SK-N-SH (cell line): ENCODE measurements at regions not wholly inside any gene's neighbourhood (a gene's known extent, or its start where the extent isn't known, plus 50 kb on each side); places are given as distances from the start of the nearest gene placed in this dataset.

Experiments used
- CTCF ChIA-PET: fragments of 300-600, 350-600 bp; formaldehyde crosslinking; extraction: SDS; loops from one replicate; lab custom pipeline; 2021; lab: Yijun Ruan, JAX
- POLR2A ChIA-PET: fragments of 350-600 bp; sonication (Branson Sonifier 250); formaldehyde crosslinking; extraction: SDS; loops from one replicate; lab custom pipeline; 2020; ENCODE audit warnings: antibody characterized with exemption, inconsistent platforms; lab: Yijun Ruan, JAX
- DNase-seq: peaks from one replicate; pipeline ENCODE4 v3.0.0; 2012
- H2AFZ ChIP-seq: fragments of 200-600 bp; sonication (generic); 2 replicates; pipeline ENCODE4 v1.8.1; 2016; ENCODE audit warnings: antibody characterized with exemption, mild to moderate bottlenecking, low read depth
- H3F3A ChIP-seq: fragments of 200-600 bp; sonication (generic); replicated peaks from 2 replicates; pipeline ENCODE3; 2016; ENCODE audit warnings: antibody characterized with exemption, mild to moderate bottlenecking; ENCODE audit not compliant: insufficient read depth
- H3K27ac ChIP-seq, 2 experiments: fragments of 200-500 bp in 1 of 2; fragments of 200-600 bp in 1 of 2; sonication (Bioruptor generic) in 1 of 2; sonication (generic), shearing (Covaris generic) in 1 of 2; 2 replicates each; pipeline versions ENCODE4 v1.5.1 to v1.6.1; 2014 to 2016; ENCODE audit warnings: low read depth in 2 of 2, inconsistent platforms in 1 of 2, low read length in 1 of 2, mild to moderate bottlenecking in 1 of 2, mixed read lengths in 1 of 2
- H3K27me3 ChIP-seq: fragments of 200-600 bp; sonication (generic), shearing (Covaris generic); 2 replicates; pipeline ENCODE4 v1.6.1; 2016; ENCODE audit warnings: mixed run types; ENCODE audit not compliant: insufficient read depth
- H3K36me3 ChIP-seq, 2 experiments: fragments of 200-500 bp in 1 of 2; fragments of 200-600 bp in 1 of 2; sonication (Bioruptor generic) in 1 of 2; sonication (generic) in 1 of 2; replicated peaks in 1 of 2; 2 replicates each; pipeline versions ENCODE3 to v1.5.1; 2014 to 2016; ENCODE audit warnings: low read length in 1 of 2, mild to moderate bottlenecking in 1 of 2; ENCODE audit not compliant: insufficient read depth in 2 of 2, control insufficient read depth in 1 of 2
- H3K4me1 ChIP-seq, 2 experiments: fragments of 200-500 bp in 1 of 2; fragments of 200-600 bp in 1 of 2; sonication (Bioruptor generic) in 1 of 2; sonication (generic), shearing (Covaris generic) in 1 of 2; 2 replicates each; pipeline versions ENCODE4 v1.5.1 to v1.6.1; 2014 to 2016; ENCODE audit warnings: low read depth in 1 of 2, low read length in 1 of 2, mixed run types in 1 of 2; ENCODE audit not compliant: insufficient read depth in 2 of 2, control insufficient read depth in 1 of 2
- H3K4me2 ChIP-seq: fragments of 200-600 bp; sonication (generic), shearing (Covaris generic); 2 replicates; pipeline ENCODE4 v1.6.1; 2017; ENCODE audit warnings: mixed run types
- H3K4me3 ChIP-seq, 2 experiments: fragments of 200-500 bp in 1 of 2; fragments of 200-600 bp in 1 of 2; sonication (Bioruptor generic) in 1 of 2; sonication (generic), shearing (Covaris generic) in 1 of 2; 2 replicates each; pipeline versions ENCODE4 v1.5.1 to v1.8.1; 2014 to 2016; ENCODE audit warnings: low read depth in 2 of 2, inconsistent platforms in 1 of 2, low read length in 1 of 2, mild to moderate bottlenecking in 1 of 2, mixed read lengths in 1 of 2, moderate library complexity in 1 of 2
- H3K79me2 ChIP-seq: fragments of 200-600 bp; sonication (generic); 2 replicates; pipeline ENCODE4 v1.8.1; 2017; ENCODE audit warnings: mild to moderate bottlenecking; ENCODE audit not compliant: insufficient read depth
- H3K9ac ChIP-seq: fragments of 200-600 bp; sonication (generic); 2 replicates; pipeline ENCODE4 v1.6.1; 2017; ENCODE audit warnings: mixed run types
- H3K9me2 ChIP-seq: fragments of 200-600 bp; sonication (generic); 2 replicates; pipeline ENCODE4 v1.6.1; 2017; ENCODE audit warnings: mixed run types
- H3K9me3 ChIP-seq: fragments of 200-600 bp; sonication (generic); 2 replicates; pipeline ENCODE4 v1.6.1; 2017; ENCODE audit warnings: mixed run types, mild to moderate bottlenecking, moderate library complexity
- H4K20me1 ChIP-seq: fragments of 200-600 bp; sonication (generic); 2 replicates; pipeline ENCODE4 v1.6.1; 2017; ENCODE audit warnings: mild to moderate bottlenecking, mixed run types; ENCODE audit not compliant: insufficient read depth
- CHD2 ChIP-seq: fragments of 150-350 bp; IDR thresholded peaks from 2 replicates; pipeline ENCODE4 v1.6.1; 2018; ENCODE audit warnings: low read length; ENCODE audit not compliant: partially characterized antibody
- ELF1 ChIP-seq: IDR thresholded peaks from 2 replicates; pipeline ENCODE4 v1.4.0; 2012
- EP300 ChIP-seq, 2 experiments: IDR thresholded peaks; 2 replicates each; pipeline versions ENCODE4 v1.4.0 to v1.6.1; 2012; ENCODE audit warnings: borderline replicate concordance in 1 of 2, low read depth in 1 of 2, low read length in 1 of 2
- EZH2phosphoT487 ChIP-seq: fragments of 200-600 bp; sonication (generic); IDR thresholded peaks from 2 replicates; pipeline ENCODE4 v1.6.1; 2017; ENCODE audit warnings: low read depth, mixed run types, mild to moderate bottlenecking, antibody characterized with exemption, moderate library complexity, borderline replicate concordance
- FOXJ3 ChIP-seq: sonication (generic); formaldehyde crosslinking; IDR thresholded peaks from 2 replicates; pipeline ENCODE4 v1.5.1; 2020; ENCODE audit warnings: mild to moderate bottlenecking, missing genetic modification reagents
- FOXM1 ChIP-seq: IDR thresholded peaks from 2 replicates; pipeline ENCODE4 v1.4.0; 2012; ENCODE audit warnings: low read depth, mild to moderate bottlenecking
- GABPA ChIP-seq: IDR thresholded peaks from 2 replicates; pipeline ENCODE4 v1.4.0; 2012; ENCODE audit warnings: low read depth, mild to moderate bottlenecking
- GATA2 ChIP-seq: sonication (generic); formaldehyde crosslinking; IDR thresholded peaks from 2 replicates; pipeline ENCODE4 v1.5.0; 2020; ENCODE audit warnings: mild to moderate bottlenecking, missing genetic modification reagents
- JUND ChIP-seq: IDR thresholded peaks from 2 replicates; pipeline ENCODE4 v1.4.0; 2012
- MEF2A ChIP-seq: IDR thresholded peaks from 2 replicates; pipeline ENCODE4 v1.4.0; 2012; ENCODE audit warnings: low read depth, borderline replicate concordance
- MXI1 ChIP-seq: IDR thresholded peaks from 2 replicates; pipeline ENCODE4 v1.6.1; 2012; ENCODE audit warnings: mild to moderate bottlenecking, low read depth, low read length, improper control_type of control experiment
- NFIC ChIP-seq: IDR thresholded peaks from 2 replicates; pipeline ENCODE4 v1.4.0; 2012; ENCODE audit warnings: borderline replicate concordance
- NRF1 ChIP-seq: IDR thresholded peaks from 2 replicates; pipeline ENCODE4 v1.6.1; 2012; ENCODE audit warnings: low read depth, mild to moderate bottlenecking, low read length
- POLR2AphosphoS5 ChIP-seq: IDR thresholded peaks from 2 replicates; pipeline ENCODE4 v1.6.1; 2012; ENCODE audit warnings: low read depth, low read length
- RCOR1 ChIP-seq: fragments of 150-350 bp; IDR thresholded peaks from 2 replicates; pipeline ENCODE4 v1.6.1; 2017; ENCODE audit warnings: antibody characterized with exemption, low read length
- RFX5 ChIP-seq: IDR thresholded peaks from 2 replicates; pipeline ENCODE4 v1.6.1; 2012; ENCODE audit warnings: mild to moderate bottlenecking, improper control_type of control experiment, low read length
- RXRA ChIP-seq: IDR thresholded peaks from 2 replicates; pipeline ENCODE4 v1.4.0; 2012; ENCODE audit warnings: low read depth, mild to moderate bottlenecking, borderline replicate concordance
- SIN3A ChIP-seq: IDR thresholded peaks from 2 replicates; pipeline ENCODE4 v1.6.1; 2012; ENCODE audit warnings: low read depth, mild to moderate bottlenecking, low read length, moderate library complexity, borderline replicate concordance
- SMC3 ChIP-seq: IDR thresholded peaks from 2 replicates; pipeline ENCODE4 v1.6.1; 2012; ENCODE audit warnings: low read depth, low read length, improper control_type of control experiment
- TCF12 ChIP-seq: IDR thresholded peaks from 2 replicates; pipeline ENCODE4 v1.4.0; 2012
- TEAD4 ChIP-seq: IDR thresholded peaks from 2 replicates; pipeline ENCODE4 v1.4.0; 2012; ENCODE audit warnings: mild to moderate bottlenecking, borderline replicate concordance; ENCODE audit not compliant: insufficient read depth
- YY1 ChIP-seq: IDR thresholded peaks from 2 replicates; pipeline ENCODE4 v1.4.0; 2012; ENCODE audit warnings: low read depth, mild to moderate bottlenecking
- ZBTB33 ChIP-seq: IDR thresholded peaks from 2 replicates; pipeline ENCODE4 v1.4.0; 2012; ENCODE audit warnings: low read depth, borderline replicate concordance
- WGBS: methylation state at CpG from one replicate; pipeline ENCODE4 v1.1.6; 2017; ENCODE audit warnings: low lambda C conversion rate; 5-methylcytosine and 5-hydroxymethylcytosine counted together
- TF ChIP-seq, protein P1 (sequence below): IDR thresholded peaks from 2 replicates; pipeline ENCODE4 v1.4.0; 2012; ENCODE audit warnings: low read depth
- TF ChIP-seq, protein P2 (sequence below): fragments of 200-600 bp; sonication (generic); IDR thresholded peaks from 2 replicates; pipeline ENCODE4 v1.6.1; 2017; ENCODE audit warnings: antibody characterized with exemption, mild to moderate bottlenecking, moderate library complexity
- TF ChIP-seq, protein P3 (sequence below): IDR thresholded peaks from 2 replicates; pipeline ENCODE4; 2012
- TF ChIP-seq, protein P4 (sequence below): fragments of 150-350 bp; IDR thresholded peaks from 2 replicates; pipeline ENCODE4 v1.6.1; 2017; ENCODE audit warnings: antibody characterized with exemption, low read length, low read depth, borderline replicate concordance

GRCh38 chr7:12756821-12757220 lies 69.4 kb downstream of the ARL4A start (continued):
- TF ChIP-seq YY1: no peak
- TF ChIP-seq, protein P1, sequence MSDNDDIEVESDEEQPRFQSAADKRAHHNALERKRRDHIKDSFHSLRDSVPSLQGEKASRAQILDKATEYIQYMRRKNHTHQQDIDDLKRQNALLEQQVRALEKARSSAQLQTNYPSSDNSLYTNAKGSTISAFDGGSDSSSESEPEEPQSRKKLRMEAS: no peak
- no peak for TF ChIP-seq JUND
- no peak for TF ChIP-seq TEAD4
- TF ChIP-seq, protein P2, sequence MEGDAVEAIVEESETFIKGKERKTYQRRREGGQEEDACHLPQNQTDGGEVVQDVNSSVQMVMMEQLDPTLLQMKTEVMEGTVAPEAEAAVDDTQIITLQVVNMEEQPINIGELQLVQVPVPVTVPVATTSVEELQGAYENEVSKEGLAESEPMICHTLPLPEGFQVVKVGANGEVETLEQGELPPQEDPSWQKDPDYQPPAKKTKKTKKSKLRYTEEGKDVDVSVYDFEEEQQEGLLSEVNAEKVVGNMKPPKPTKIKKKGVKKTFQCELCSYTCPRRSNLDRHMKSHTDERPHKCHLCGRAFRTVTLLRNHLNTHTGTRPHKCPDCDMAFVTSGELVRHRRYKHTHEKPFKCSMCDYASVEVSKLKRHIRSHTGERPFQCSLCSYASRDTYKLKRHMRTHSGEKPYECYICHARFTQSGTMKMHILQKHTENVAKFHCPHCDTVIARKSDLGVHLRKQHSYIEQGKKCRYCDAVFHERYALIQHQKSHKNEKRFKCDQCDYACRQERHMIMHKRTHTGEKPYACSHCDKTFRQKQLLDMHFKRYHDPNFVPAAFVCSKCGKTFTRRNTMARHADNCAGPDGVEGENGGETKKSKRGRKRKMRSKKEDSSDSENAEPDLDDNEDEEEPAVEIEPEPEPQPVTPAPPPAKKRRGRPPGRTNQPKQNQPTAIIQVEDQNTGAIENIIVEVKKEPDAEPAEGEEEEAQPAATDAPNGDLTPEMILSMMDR: no peak
- TF ChIP-seq POLR2AphosphoS5: no peak
- TF ChIP-seq SIN3A: no peak

GRCh38 chr7:12757443-12757842 lies 70.0 kb downstream of the ARL4A start:
- Histone ChIP-seq H3K4me1 (no peaks in the 10 kb centered on the region), H3K9me2 (no peaks in the 10 kb centered on the region), H3K27ac (peak overlapping the region in 1 of 2 experiments; percentile 46; a peak in 2 of 4 replicates), H3K4me2 (no peak overlapping the region; the same call in 1 of the 2 replicates), H4K20me1 (no peaks in the 10 kb centered on the region), H3K9ac (no peak overlapping the region), H3F3A (peaks cover 12% of the 10 kb centered on the region), H3K36me3 (no peaks in the 10 kb centered on the region), H3K27me3 (no peaks in the 10 kb centered on the region), H3K79me2 (no peaks in the 10 kb centered on the region), H3K4me3 (no peak overlapping the region), H3K9me3 (no peaks in the 10 kb centered on the region), H2AFZ (0 out of 2 replicates have a peak overlapping the region, but pooled peaks have one; percentile 34)
- POLR2A ChIA-PET: no interaction called here
- no peak for DNase-seq
- CTCF ChIA-PET: no interaction called here
- WGBS: 7% methylated on average over 3 of the region's 3 CpGs
- no peak for TF ChIP-seq EZH2phosphoT487
- no peak for TF ChIP-seq SIN3A
- no peak for TF ChIP-seq YY1
- peak; percentile 57 for TF ChIP-seq TCF12
- TF ChIP-seq TEAD4: no peak
- no peak for TF ChIP-seq EP300 (IDR thresholded peaks at IDR 0.05; ENCODE audit: borderline replicate concordance in 1 of 2, low read depth in 1 of 2, low read length in 1 of 2)
- no peak for TF ChIP-seq FOXM1
- no peak for TF ChIP-seq GATA2 (CRISPR knock-in tag)
- TF ChIP-seq NRF1: no peak
- TF ChIP-seq RXRA: no peak
- TF ChIP-seq GABPA: no peak
- no peak for TF ChIP-seq RCOR1
- TF ChIP-seq SMC3: no peak
- TF ChIP-seq, protein P3, sequence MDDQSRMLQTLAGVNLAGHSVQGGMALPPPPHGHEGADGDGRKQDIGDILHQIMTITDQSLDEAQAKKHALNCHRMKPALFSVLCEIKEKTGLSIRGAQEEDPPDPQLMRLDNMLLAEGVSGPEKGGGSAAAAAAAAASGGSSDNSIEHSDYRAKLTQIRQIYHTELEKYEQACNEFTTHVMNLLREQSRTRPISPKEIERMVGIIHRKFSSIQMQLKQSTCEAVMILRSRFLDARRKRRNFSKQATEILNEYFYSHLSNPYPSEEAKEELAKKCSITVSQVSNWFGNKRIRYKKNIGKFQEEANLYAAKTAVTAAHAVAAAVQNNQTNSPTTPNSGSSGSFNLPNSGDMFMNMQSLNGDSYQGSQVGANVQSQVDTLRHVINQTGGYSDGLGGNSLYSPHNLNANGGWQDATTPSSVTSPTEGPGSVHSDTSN: peak; percentile 4; the same call in 1 of the 2 replicates
- TF ChIP-seq MEF2A: no peak
- no peak for TF ChIP-seq RFX5
- no peak; the same call in 1 of the 2 replicates for TF ChIP-seq NFIC
- TF ChIP-seq, protein P4, sequence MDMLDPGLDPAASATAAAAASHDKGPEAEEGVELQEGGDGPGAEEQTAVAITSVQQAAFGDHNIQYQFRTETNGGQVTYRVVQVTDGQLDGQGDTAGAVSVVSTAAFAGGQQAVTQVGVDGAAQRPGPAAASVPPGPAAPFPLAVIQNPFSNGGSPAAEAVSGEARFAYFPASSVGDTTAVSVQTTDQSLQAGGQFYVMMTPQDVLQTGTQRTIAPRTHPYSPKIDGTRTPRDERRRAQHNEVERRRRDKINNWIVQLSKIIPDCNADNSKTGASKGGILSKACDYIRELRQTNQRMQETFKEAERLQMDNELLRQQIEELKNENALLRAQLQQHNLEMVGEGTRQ: no peak
- TF ChIP-seq JUND: peak; percentile 68
- TF ChIP-seq CHD2: no peak
- TF ChIP-seq, protein P1: no peak
- TF ChIP-seq ZBTB33: no peak
- TF ChIP-seq POLR2AphosphoS5: no peak
- TF ChIP-seq FOXJ3 (CRISPR knock-in tag): no peak
- TF ChIP-seq MXI1: no peak
- TF ChIP-seq ELF1: no peak
